Caki2 (cell line): ENCODE measurements at regions not wholly inside any gene's neighbourhood (a gene's known extent, or its start where the extent isn't known, plus 50 kb on each side); places are given as distances from the start of the nearest gene placed in this dataset.
"Not testable (repeated sequence)": the region's sequence is repeated elsewhere in the genome, so short reads cannot be mapped to it uniquely, and the experiment has no call there.

Source experiments
- DNase-seq: peaks from one replicate; pipeline ENCODE4 v3.0.0-alpha.2; 2015; ENCODE audit warnings: low read depth
- in situ Hi-C: cut with HindIII; loops from 2 replicates; pipeline ENCODE4 v1.10.0; 2016; ENCODE audit warnings: low sequenced_read_pairs, low pct_unique_long_range_greater_than_20kb, mixed read lengths

DNA sequence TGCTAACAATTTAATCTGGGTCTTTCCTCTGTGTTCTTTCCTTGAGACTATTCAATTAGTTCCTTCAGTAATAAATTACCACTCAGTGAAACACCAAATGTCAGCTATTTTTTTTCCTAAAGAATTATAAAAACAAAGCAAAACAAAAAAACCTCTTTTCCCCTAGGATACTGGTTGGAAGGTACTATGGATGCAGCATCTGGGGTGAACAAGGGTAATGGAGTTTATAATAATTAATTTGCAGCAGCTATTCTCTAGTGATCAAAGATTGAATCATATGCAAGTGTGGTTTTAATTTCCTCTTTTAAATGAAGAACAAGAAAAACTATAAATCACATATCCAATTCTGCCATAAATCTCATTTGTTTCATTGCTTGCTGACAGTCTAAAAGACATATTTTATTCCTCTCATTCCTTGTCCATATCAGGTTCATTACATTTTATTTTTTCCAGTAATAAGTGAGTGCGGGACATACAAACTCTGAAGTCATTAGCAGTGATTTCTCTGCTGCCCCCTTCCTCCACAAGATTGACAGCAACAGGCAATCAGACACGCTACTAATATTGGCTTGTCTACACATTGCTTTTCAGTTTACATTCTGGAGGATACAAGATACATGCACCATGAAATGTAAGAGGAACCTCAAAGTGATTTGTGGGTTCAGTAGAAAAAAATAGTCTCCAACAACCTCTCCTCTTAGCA lies 1093.4 kb upstream of the SLIT2 start:
- in situ Hi-C loops: no loop called here
- DNase-seq: no peak

GRCh38 chr4:19156786-19157185 lies 1094.9 kb upstream of the SLIT2 start:
- no peak for DNase-seq
- in situ Hi-C loops: no loop called here

GRCh38 chr4:19155568-19155967 lies 1096.1 kb upstream of the SLIT2 start:
- in situ Hi-C loops: no loop called here

GRCh38 chr4:19154267-19154666 lies 1097.4 kb upstream of the SLIT2 start:
- in situ Hi-C loops, DNase-seq: not testable (repeated sequence)

More at GRCh38 chr4:19155568-19155967, 1096.1 kb upstream of the SLIT2 start:
- DNase-seq: no peak

GRCh38 chr4:19152264-19152663 lies 1099.4 kb upstream of the SLIT2 start:
- in situ Hi-C loops: no loop called here
- DNase-seq: no peak

- DNase-seq: no peak
- in situ Hi-C loops: no loop called here
Measured at GRCh38 chr4:19151684-19152083, 1100.0 kb upstream of the SLIT2 start.

GRCh38 chr4:19146038-19146437 lies 1105.7 kb upstream of the SLIT2 start:
- in situ Hi-C loops: no loop called here
- no peak for DNase-seq

DNA sequence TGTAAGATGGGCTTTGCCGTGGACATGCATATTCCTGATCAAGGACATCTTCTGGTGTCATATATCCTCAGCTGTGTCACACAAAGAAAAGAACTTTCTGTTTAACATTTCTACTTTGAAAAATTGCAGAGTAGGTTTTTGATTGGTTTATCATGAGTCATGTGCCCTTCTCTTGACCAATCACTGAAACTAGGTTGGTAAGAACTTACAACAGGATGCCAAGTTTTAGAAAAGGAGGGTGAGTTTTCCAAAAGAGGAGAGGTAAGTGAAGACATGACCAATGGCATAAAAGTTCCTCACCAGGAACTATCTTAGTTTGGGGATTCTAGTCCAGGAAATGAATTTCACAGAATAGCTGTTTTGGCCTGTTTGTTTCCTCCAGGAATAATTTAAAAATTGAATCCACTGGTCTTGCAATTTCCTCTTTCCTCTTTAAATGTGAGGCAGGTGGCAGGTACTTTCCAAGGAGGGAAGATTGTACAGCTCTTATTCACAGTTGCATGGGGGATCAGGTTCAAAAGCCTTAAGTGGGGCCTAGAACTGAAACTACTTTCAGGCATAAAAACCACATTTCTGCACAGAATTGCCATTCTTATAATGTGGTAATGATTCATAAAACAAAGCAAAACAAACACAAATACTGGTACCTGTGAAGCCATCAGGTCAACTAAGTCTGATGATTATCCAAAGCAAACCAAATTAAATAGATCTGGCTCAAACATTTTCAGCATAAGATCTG lies 1114.5 kb upstream of the LCORL start:
- in situ Hi-C loops: no loop called here
- no peak for DNase-seq

- in situ Hi-C loops: no loop called here
- DNase-seq: no peak
Measured at GRCh38 chr4:19134685-19135084, 1113.1 kb upstream of the LCORL start.

GRCh38 chr4:19133315-19133714 lies 1111.8 kb upstream of the LCORL start:
- in situ Hi-C loops: no loop called here
- no peak for DNase-seq

- no peak for DNase-seq
- in situ Hi-C loops: no loop called here
Measured at GRCh38 chr4:19130866-19131265, 1109.3 kb upstream of the LCORL start.

DNA sequence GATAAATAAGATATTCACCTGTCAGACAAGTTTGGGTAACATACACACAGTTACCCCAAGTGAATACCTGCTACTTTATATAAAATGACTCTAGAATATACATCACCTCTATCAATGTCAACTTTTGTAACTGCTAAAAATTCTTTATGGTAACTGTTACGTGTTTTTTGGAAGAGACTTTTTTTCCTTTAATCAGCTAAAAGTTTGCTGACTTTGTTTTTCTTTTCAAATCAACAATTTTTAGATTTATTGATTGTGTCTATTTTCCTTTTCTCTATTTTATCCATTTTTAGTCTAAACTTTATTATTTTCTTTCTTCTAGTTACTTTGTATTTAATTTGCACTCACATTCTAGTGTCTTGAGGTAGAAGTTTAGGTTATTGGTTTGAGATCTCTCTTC lies 1106.6 kb upstream of the LCORL start:
- in situ Hi-C loops: no loop called here
- DNase-seq: no peak

GRCh38 chr4:19126903-19127302 lies 1105.3 kb upstream of the LCORL start:
- DNase-seq: no peak
- in situ Hi-C loops: no loop called here

DNA sequence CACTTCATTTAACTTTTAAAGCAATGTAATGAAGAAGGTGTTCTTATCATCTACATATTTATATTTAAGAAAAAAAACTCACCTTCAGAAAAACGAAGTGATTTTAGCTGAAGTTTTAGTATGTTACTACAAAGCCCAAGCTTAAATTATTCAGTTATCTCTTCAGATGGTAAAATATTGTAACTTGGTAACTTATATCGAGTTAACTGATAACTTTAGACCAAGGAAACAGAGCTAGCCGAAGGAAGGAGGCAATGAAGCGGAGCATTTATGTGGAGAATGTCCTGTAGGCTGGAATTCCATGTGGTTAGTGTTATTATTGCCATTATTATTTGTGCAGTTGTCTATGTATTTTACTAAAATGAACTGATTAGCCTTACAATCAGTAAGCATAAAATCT lies 1102.1 kb upstream of the LCORL start:
- in situ Hi-C loops: no loop called here
- DNase-seq: peak; percentile 28

- in situ Hi-C loops: no loop called here
- no peak for DNase-seq
Measured at GRCh38 chr4:19119904-19120560, 1098.5 kb upstream of the LCORL start.

GRCh38 chr4:19117022-19117421 lies 1095.5 kb upstream of the LCORL start:
- in situ Hi-C loops: no loop called here
- DNase-seq: no peak

DNA sequence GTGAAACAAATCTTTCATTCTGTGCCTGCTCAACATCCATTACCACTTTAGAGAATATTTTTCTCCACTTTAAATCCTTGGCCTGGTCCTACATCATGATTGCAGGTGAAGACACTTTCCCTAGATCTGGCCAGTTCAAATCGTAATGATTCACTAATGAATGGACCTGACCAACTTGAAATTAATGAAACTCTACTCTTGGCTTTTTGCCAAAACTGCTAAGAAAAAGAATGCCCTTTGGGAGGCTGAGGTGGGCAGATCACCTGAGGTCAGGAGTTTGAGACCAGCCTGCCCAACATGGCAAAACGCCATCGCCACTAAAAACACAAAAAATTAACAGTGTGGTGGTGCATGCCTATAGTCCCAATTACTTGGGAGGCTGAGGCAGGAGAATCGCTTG lies 1082.6 kb upstream of the LCORL start:
- no peak for DNase-seq
- in situ Hi-C loops: no loop called here

DNA sequence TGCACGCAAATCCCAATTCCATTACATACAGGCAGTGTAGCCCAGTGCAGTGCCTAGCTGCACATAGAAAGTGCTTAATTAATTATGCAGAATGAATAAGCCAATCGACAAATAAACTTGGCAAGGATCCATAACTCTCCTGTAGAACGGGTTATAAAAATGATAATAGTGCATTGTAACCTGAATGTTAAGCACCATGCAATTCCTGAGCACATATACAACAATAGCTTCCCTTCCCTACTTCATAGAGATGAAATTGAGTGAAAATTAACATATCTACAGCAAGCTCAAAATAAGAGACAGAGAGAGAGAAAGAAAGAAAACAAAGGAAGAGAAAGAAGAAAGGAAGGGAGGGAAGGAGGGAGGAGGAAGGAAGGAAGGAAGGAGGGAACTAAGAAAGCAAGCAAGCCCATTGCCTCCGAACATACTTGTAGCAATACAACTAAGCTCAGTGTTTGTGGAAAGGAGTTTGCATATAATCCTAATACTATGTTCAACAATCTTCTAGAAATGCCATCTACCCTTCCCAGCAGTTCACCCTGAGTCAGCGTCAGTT lies 1074.0 kb upstream of the LCORL start:
- DNase-seq: no peak
- in situ Hi-C loops: no loop called here

- in situ Hi-C loops: no loop called here
- no peak for DNase-seq
Measured at GRCh38 chr4:19093951-19094350, 1072.4 kb upstream of the LCORL start.
